Putamen (tissue), 1 donor: ENCODE measurements at regions not wholly inside any gene's neighbourhood (a gene's known extent, or its start where the extent isn't known, plus 50 kb on each side); places are given as distances from the start of the nearest gene placed in this dataset.
A peak's percentile ranks its signal among the peaks of the same experiment; 100 is the strongest.
"Not testable (repeated sequence)": the region's sequence is repeated elsewhere in the genome, so short reads cannot be mapped to it uniquely, and the experiment has no call there.

Experiments used
- DNase-seq: peaks from one replicate; pipeline ENCODE4 v3.0.0-alpha.2; 2016; ENCODE audit warnings: low spot score

DNA sequence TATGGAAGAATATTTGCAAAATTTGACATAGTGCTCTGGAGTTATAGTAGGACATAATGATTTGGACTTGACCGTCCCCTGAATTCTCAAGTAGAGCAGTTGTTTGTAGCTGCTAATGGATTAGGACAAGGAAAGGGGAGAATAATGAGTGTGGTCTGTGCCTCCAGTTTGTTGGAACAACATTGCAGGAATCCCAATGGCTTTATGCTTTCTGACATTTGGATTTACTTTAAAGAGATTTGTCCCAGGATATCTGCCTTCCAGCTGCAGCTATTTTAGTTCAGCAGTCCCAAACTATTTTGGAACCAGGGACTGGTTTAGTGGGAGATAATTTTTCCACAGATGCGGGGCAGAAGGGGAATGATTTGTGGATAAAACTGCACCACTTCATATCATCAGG is 648.2 kb downstream of the SLCO4C1 start:
- no peak for DNase-seq

DNA sequence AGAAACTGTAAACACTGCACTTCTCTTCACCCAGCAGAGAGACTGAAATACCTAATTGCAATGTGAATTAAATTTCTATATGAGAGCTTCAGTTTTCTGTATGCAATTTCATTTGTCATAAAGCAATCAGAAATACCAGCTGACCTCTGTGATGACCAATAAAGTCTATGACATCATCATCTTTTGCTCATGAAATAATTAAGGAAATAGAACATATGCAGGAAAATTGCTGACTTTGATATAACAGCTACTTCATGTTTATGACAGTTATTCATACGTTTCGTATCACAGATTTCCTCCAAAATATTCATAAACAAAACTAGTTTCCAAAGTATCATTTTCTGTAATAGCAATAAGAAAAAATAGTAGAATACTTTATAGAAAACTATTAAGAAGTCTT is 652.3 kb downstream of the SLCO4C1 start:
- DNase-seq: no peak

DNA sequence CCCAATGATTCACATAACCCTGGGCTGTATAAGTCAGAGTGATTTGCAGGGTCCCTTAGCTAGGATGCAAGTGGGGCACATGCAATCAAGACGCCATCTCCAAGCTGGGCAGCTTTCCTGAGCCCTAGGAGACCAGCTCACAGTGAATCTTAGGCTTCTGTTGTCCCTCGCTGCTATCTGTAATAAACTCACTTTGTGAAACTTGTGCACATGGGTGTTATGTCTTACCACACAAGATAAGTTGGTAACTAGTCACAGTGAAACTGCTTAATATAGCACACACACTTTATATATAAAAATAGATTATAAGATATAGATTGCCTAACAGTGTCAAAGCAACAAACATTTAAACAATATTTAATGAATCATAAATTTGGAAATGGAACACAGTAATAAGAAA is 658.5 kb downstream of the SLCO4C1 start:
- no peak for DNase-seq

DNA sequence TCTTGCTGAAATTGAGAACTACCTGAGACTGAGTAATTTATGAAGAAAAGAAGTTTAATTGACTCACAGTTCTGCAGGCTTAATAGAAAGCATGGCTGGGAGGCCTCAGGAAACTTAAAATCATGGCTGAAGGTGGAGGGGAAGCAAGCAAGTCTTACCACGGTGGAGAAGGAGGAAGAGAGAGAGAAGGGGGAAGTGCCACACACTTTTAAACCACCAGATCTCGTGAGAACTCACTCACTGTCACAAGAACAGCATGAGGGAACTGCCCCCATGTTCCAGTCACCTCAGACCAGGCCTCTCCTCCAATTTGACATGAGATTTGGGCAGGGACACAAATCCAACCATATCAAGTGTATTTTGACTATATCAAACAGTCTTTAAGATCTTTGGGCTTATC is 668.3 kb downstream of the SLCO4C1 start:
- DNase-seq: not testable (repeated sequence)

DNA sequence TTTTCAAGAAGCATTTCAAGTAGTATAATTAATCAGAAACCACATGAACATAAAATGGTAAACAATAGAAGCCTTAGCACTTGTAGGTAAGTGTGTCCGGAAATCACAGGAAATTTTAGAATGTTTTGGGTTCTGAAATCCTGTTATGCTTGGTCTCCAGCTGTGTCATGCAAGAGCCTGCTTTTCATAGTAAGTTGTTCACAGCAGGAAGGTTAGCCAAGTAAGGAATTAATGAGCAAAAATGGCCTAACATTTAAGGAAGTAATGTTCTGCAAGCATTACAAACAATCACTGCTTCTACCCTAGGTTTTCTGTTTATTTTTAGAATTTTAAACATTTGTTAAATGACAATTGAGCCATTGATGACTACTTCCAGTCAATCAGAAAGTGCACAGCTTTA is 669.5 kb downstream of the SLCO4C1 start:
- no peak for DNase-seq

DNA sequence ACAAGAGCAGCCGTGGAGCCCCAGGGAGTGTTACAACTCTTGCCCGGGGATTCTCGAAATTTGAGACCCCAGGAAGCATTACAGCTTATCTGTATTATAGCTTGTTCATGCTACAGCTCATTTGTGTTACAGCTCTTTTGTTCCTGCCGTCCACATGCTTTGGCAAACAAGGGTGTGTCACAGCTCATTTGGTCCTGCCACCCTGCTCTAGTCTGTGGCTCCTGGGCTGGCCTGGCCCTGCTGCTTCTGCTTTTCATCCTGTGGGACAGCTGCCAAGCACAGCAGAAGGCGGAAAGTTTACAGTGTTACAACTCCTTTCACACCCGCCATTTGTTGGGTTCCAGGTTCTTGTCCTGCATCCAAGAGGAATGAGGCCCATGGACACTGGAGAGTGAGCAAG is 685.0 kb downstream of the SLCO4C1 start:
- no peak for DNase-seq

DNA sequence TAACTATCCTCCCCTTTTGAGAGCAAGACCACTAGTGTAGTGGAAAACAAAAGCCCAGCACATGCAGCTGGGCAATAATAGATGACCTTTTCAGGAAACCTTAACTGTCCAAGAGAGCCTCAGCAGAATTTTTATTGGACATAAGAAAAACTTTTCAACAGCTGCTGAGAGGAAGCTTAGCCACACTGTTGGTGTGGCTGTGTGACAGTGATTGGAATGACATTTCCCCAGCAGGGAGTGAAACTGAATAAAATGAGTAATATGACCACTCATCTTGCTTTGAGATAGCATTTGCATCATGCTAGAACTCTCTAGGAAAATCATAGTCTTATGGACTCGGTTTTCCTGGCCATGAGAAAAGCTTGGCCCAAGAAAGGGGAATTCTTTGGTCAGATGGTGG is 687.8 kb downstream of the SLCO4C1 start:
- DNase-seq: no peak

DNA sequence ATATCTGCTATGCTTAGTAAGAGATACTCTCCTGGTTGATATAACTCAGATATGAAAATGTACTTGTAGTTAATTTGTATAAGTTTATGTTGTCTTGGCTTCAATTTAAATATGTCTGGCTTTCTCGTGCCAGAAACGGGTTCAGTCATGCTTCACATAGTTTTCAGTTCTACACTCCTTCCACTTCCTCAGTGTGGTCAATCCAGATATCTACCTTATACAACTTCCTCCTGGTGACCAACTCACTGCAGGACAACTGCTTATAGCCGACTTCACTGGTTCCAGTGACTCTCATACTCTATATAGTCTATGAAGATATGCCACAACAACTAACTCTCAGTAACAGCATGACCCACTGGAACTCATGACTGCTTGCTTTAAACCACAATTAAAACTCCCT is 690.4 kb downstream of the SLCO4C1 start:
- DNase-seq: no peak

DNA sequence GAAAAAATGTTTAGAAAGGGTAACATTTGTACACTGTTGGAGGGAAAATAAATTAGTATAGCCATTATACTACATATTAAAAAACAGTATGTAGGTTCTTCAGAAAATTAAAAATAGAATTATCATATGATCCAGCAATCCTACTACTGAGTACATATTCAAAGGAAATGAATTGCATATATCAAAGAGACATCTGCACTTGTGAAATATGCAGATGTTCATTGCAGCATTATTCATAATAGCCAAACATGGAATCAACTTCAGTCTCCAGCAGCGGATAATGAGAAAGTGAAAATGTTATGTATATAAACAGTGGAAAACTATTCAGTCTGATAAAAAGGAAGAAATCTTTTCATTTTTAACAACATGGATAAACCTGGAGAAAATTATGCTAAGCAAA is 695.5 kb downstream of the SLCO4C1 start:
- DNase-seq: no peak

DNA sequence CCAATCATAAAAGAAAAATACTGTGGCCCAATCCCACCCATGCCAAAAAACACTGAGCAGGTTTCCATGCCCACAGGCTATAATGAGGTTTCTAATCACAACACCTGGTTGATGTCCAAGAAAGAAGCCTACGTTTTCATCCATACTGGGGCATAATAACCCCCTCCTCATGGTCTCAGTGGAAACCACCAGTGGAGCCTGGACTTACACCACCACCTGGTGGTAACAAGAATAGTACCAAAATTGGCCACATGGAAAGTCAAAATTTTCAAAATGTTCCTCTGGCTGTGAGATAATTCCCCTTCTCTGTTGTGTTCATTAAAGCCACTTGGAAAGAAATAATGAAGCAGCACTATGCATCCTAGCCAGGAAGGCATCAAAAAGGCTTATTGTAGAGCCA is 687.3 kb upstream of the ST8SIA4 start:
- DNase-seq: no peak

DNA sequence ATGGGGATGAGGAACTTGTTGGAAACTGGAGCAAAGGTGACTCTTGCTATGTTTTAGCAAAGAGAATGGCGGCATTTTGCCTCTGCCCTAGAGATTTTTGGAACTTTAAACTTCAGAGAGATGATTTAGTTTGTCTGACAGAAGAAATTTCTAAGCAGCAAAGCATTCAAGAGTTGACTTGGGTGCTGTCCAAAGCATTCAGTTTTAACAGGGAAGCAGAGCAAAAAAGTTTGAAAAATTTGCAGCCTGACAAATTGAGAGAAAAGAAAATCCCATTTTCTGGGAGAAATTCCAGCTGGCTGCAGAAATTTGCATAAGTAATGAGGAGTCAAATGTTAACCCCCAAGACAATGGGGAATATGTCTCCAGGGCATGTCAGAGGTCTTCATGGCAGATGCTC is 682.3 kb upstream of the ST8SIA4 start:
- DNase-seq: no peak

DNA sequence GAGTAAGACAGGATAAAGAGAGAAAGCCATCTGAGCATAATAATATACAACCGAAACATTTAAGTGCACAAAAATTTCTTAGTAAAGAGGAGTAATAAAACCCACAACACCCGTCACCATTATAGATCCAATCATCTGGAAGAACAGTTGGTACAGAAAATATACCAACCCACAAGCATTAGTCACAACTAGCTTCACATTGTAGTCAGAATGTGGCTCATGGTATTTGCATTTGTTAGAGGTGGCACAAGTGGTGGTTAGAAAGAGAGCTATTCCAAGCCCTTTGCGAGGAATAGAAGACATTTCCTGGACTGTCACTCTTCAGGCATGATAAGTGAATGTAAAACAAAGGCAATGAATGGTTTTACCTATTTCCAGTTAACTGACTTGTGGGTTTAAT is 677.5 kb upstream of the ST8SIA4 start:
- peak; percentile 1 for DNase-seq

DNA sequence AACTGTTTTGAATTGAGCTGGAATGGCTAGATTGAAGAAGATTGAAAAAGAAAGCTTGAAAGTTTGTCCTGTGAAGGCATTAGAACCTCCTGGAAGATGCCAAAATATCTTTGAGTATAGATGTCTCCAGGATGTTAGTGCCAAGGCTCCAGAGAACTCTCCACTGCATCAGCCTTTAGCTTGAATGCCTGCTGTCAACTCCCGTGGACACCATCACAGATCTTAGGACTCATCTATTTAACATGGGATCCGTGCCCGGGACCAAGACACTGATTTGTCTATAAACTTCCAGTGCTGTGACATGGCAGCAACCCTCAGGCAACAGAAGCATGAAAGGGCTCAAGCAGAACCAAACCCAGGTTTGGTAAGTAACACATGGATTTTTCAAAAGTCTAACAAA is 670.9 kb upstream of the ST8SIA4 start:
- no peak for DNase-seq

DNA sequence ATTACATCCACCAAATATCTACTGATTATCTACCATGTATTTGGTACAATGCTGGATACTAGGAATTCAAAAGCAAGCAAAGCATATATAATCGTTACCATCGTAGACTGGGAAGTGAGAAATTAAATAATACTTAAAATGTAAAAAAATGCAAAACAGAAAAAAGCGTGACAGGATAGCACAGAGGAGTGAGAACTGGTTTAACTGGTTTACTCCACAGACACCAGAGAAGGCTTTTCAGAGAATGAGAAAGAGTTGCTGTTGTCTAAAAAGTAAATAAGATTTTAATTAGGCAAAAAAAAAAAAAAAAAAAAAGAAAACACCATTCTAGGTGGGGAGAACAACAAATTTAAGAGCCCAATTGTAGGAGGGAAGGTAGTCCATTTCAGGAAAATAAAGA is 657.9 kb upstream of the ST8SIA4 start:
- DNase-seq: no peak

DNA sequence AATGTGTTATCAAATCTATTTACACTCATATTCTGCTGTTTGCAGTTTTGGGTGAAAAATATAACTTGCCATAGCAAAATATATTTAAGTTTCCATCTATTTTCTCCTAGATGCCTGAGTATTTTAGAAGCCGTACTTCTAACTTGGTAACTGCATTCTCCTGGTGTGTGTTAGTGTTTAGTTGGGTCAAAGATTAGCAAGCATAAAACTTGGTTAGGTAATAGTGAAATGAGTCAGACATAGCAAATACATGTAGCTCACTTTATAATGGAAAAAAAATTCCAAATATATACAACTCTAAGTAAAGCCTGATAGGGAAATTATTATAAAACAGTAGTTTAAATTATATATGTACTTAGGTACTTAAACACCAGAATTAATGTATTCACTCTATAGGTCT is 640.7 kb upstream of the ST8SIA4 start:
- no peak for DNase-seq

DNA sequence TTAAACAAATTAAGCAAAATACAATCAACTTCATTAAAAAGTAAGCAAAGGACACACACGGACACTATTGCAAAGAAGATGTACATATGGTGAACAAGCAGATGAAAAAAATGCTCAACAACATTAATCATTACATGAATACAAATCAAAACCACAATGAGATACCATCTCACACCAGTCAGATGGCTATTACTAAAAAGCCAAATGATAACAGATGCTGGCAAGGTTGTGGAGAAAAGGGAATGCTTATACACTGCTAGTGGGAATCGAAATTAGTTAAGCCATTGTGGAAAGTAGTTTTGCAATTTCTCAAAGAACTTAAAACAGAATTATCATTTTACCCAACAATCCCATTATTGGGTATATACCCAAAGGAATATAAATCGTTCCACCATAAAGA is 636.2 kb upstream of the ST8SIA4 start:
- no peak for DNase-seq

DNA sequence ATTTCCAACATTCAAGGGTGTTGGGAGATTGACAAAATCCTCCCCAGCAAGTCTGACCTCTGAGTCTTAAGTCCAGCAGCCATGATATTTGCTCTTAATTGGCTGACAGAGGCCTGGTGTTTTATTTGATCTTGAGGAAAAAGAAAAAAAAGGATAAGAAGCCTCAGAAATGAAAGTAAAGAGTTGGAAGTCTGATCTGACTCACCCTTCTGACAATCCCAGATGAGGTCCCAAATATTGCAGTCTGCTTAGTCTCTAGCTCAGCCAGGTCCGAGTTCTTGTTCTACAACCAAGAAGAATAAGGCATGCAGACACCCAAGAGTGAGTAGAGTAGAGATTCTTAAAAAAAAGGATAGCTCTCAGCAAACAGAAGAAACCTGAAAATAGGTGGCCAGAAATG is 632.5 kb upstream of the ST8SIA4 start:
- no peak for DNase-seq

DNA sequence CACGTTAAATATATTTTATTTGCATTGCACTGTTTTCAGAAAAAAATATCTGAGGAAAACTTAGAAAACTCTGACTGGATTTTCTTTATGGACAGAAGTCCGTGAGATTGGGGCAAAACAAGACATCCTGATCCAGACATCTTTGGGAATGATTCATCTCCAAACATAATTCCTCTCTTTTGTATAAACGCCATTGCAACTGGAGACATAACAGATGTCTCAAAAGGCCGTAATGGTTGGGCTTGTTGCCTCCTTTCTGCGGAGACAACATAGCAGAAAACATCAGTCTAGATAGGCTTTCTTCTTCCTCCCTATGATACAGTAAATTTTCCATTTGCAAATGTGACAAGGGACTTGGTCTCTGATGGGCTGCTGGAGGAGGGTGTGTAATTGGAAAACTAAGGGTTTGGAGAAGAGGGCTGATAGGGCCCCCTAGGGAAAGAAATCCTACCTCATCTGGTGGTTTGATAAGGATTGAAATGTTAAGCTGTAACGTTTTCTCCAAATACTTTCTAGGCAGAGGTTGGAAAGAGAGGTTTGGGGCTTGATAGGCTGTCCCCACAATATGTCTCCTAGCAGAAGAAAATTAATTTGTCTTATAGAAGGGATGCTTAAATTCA is 631.5 kb upstream of the ST8SIA4 start:
- DNase-seq: no peak

DNA sequence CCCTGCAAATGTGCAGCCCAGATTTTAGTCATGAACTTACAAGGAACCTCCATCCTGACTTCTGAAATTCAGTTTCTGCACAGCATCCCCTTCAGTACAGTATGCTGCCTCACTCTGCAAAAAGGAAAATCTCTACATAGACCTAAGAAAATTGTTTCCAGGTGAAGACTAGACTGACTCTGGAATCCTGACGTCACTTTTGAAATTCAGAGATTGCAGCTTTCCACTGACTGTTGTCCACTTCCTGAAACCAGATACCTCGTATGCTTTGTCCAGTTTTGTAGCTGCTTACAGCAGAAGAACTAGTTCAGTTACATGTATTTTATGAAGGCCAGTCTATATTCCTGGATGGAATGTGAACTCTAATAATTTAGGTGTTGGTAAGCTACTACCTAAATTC is 629.3 kb upstream of the ST8SIA4 start:
- DNase-seq: no peak

DNA sequence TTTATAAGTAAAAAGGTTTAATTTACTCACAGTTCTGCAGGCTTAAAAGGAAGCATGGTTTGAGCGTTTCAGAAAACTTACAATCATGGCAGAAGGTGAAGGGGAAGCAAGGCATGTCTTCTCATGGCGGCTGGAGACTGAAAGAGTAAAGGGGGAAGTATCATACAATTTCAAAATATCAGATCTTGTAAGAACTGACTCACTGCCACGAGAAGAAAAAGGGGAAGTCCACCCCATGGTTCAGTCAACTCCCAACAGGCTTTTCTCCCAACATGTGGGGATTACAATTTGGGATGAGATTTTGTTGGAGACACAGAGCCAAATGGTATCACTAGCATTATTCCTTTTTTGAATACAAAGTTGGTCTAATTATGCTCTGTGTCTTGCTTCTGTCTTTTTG is 627.9 kb upstream of the ST8SIA4 start:
- no peak for DNase-seq

DNA sequence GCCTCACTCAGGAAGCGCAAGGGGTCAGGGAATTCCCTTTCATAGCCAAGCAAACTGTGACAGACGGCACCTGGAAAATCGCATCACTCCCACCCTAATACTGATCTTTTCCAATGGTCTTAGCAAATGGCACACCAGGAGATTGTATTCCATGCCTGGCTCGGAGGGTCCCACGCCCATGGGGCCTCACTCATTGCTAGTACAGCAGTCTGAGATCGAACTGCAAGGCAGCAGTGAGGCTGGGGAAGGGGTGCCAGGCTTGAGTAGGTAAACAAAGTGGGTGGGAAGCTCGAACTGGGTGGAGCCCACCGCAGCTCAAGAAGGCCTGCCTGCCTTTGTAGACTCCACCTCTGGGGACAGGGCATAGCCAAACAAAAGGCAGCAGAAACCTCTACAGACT is 626.0 kb upstream of the ST8SIA4 start:
- DNase-seq: not testable (repeated sequence)

DNA sequence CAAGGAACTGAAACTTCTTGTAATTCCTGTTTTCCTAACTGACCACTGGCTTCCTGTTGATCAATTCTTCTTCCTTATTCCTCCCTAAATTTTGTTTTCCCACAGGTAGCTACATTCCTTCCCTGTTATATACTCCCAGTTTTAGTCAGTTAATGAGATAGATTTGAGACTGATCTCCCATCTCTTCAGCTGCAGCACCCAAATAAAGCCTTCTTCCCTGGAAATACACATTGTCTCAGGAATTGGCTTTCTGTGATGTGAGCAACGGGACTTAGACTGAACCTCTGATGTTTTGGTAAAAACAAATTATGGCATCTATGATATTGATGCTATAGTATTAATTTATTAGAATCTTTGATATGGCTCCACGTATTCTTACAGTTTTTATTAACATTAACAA is 617.3 kb upstream of the ST8SIA4 start:
- DNase-seq: no peak

DNA sequence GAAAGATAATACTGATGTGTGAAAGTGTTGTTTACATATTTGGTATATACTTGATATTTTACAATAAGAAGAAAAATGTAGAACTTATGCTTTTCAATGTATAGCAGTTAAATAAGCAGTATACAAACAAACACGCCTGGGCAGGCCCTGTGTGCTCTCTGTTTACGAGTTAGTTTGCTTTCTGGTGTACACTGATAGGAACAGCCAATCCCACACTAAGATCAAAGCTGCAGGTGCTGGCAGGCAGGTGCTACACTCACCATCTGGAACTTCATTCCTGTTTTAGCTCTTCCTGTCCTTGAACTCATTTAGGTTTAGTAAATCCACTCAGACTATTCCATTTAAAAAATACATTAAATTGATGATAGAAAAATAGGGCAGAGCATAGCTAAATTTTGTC is 614.7 kb upstream of the ST8SIA4 start:
- no peak for DNase-seq

DNA sequence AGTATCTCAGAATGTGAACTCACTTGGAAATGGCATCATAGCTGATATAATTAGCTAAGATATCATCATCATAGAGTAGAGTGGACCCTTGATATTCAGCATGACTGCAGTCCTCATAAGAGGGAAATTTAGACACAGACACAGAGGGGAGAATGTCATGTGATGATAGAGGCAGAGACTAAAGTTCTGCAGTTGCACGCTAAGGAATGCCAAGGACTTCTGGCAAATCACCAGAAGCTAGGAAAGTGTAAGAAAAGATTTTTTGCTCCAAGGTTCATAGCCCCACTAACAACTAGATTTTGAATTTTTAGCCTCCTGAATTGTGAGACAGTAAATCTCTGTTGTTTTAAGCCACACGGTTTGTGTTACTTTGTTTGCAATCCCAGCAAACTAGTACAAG is 612.6 kb upstream of the ST8SIA4 start:
- DNase-seq: no peak
